ENCODE measurements at regions not wholly inside any gene's neighbourhood (a gene's known extent, or its start where the extent isn't known, plus 50 kb on each side); places are given as distances from the start of the nearest gene placed in this dataset.

DNA sequence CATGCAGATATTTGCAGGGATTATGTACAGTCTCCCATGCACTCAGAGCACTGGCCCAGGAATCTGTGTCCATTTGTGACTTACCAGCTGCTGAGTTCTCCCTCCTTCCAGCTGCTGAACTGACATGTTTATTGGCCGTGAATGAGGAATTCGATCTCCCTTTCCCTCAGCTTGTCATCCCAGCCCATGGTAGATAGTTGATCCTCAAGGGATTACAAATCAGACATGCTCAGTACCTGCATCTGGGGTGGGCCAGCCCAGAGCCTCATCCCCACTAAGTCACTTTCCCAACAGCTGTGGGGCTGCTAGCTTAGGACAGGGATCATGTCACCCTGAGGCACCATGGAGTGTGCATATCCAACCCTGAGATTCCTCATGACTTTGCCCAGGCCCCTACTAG is 1284.9 kb upstream of the LRRTM1 start:
- DNase-seq = no peak

DNA sequence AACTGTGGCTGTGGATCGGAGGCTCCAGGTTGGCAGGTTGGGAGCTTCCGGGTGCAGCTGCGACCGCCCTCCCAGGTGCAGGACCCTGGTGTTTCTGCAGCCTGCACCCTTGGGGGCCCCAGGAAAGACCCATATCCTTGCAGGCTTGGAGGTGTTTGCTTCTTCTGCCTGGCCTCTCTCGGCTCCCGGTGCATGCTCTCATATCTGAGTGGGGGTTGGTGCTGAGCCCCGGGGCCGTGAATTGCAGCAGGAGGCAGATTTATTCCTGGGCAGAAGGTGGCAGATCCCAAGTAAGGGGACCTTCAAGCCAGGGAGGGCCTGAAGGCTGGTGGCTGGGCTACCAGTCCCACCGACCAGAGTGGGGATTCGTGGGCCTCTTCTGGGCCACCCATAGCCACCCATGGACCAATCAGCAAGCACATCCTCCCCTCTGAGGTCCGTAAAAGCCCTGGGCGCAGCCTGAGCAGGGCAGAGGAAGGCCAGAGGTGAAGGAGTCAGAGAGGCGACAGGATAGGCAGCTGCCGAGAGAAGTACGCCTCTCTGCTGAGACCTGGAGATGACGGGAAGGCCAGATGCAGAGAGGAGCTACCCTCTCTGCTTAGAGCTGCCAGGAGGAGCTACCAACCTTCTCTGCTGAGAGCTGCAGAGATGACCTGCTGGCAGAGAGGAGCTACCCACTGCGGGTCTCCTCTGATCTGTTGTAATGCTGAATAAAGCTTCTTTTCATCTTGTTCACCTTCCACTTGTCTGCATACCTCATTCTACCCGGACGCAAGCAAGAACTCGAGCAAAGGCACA is 1279.0 kb upstream of the LRRTM1 start:
- no peak for DNase-seq

DNA sequence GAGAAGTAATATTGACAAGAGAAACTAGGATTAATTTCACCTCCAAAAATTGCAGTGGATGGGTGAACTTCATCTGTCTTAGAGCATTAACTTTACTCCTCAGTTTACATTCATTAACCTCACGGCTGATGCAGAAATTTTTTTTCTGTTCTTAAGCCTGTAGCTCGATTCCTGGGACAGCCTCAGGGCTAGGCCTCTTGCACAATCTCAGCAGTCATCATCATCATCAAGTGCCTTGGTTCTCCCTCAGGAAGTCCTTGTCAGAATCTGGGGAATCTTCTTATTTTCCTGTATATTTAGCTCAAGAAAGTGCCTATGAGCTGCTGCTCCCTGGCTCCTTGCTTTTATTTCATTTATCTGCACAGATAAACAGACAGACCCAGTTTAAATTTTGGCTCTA is 1272.2 kb upstream of the LRRTM1 start:
- no peak for DNase-seq

DNA sequence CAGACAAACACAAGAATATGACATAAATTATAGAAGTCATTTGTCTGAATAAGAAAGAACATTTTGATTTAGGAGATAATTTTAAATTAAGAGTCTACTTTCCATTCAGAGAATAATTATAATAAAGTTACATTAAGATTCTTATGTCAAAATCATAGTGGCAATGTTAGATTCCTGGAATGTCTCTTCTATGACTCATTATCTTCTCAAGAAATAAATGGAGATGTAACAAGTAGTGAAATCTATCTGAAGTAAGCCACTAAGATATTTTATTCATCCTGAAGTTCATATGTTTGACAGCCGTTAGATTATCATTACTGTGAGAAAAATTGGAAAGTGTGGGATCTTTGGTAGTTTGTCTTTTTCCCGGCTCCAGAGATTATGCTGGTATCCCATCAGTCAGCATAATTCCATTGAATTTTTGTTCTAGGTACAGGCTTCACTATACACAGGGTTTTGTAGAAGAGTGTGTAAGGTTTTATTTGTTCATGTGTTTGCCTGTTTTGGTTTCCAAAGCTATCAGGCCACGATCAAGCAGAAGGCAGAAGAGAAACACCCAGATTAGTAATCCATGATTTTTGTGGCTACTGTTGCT is 1246.6 kb upstream of the LRRTM1 start:
- DNase-seq = no peak

DNA sequence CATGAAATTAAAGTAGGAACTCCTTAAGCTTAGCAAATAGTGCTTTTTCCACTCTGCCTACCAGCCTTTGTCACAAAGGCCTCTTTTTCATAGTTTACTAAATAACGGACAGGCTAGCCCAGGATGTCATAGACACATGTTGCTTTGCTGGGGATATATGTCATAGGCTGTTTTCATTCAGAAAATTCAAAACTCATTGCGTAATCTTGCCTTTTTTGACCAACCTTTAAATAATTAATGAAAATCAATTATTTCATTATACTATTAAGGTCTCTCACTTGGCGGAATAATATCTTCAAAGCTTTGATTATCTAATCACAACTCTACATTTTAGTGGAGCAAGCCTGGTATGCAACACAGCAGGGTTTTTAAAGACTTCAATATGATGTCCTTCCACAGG is 1245.7 kb upstream of the LRRTM1 start:
- no peak for DNase-seq

DNA sequence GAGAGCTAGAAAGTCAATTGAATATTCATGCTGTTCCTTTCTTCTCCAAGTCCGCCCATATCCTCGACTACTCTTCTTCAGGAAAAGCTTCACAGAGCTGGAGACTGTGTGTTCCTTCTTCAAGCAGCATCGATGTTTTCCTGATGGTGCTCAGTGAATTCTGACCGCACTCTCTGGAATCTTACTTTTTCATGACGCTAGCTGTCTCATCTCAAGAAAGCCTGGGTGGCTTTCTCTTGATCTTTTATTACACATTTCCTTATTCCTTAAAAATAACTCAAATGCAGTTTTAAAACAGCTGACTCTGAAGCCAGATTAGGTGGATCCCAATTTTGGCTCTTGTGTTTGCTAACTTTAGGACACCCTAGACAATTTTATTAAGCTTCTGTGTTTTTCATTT is 1245.1 kb upstream of the LRRTM1 start:
- DNase-seq = no peak

DNA sequence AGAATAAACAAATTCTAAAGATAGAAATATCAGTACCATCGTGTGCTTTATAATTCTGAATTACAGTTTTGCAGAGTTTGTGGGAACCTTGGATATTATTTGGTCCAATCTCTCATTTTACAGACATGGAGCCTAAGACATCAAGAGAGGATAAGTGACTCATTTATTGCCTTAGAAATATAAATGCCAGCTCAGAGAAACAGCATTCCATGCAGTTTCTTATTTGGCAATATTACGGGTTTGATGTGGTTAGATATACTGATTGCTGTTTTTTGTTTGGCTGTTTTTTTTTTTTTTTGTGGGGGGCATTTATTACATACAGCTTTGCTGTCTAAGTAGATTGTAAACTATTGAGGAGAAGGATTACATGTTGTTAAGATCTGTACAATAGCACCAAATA is 1241.1 kb upstream of the LRRTM1 start:
- DNase-seq = no peak

DNA sequence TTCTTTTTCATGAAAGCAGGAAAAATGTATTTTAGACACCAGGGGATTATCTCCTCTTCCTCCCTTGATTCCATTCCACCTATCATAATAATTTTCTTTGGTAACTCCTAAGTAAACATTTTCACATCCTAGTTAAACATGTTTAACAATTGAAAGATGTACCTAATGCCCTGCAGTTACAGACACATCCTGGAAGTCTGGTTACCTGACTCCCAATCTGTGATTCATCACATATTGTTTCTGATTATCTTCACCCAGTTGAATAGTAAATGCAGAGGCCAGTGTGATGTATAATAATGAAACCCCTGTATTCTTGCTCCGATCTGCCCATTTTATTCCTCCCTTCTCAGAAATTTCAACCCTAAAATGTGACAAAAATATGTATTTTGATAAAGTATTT is 1237.6 kb upstream of the LRRTM1 start:
- no peak for DNase-seq

DNA sequence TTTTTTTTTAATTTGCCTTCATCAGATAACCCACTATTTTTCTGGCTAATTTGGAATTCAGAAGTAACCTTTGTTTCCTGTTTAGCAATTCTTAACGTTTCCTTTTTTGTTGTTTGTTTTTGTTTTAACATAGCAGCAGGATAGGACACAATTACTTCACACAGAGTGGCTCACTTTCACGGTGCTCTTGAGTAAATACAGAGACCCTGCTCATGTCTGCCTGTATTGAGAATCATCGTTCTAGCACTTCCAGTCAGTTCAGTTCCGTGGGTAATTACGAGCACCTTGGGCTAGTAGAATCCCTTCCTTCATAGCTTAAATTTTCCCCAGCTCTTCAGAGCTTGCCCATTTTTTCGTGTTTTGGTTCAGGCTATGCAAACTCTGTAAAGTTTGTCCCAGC is 1225.4 kb upstream of the LRRTM1 start:
- DNase-seq = no peak

DNA sequence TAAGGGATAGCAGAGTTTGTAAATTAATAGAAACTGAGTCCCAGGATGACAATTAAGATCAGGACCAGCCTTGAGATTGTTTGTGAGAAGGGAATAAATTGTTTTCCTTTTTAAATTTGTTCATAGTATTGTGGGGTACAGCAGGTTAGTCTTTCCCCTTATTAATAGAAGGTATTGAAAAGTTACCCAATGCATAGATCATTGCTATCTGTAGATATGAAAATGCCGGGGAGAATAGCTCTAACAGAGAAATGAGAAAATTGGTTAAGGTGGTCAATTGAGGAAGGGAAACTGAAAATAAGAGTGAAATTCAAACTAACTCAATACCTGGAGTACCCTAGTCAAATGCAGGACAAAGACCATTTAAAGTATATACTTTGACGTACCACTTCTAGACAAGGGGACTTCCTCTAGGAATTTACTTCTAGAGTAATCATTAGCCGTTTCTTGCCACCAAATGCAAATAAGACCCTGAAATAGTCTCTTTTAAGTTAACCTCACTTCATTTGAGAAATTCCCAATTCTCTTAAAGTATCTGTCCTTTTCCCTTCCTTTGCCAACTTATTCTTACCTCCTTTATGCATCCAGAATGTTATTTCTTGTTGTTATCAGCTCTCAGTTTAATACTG is 1224.4 kb upstream of the LRRTM1 start:
- no peak for DNase-seq

DNA sequence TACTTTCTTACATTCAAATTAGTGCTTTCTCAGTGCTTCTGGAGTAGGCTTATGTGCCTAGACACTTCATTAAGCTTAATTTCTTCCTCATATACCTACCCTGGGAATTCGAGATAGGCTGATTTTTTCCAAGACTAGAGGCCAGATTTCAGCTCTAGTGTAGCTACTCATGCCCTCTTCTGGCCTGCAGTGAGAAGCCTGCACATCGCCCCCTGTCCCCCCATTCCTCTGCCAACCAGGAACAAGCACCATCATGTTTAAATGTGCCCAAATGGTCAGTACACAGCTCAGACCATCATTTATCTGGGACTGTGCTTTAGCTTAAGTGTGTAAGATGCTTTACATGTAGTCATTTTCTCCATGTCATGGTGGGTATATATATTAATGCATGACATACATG is 1218.8 kb upstream of the LRRTM1 start:
- no peak for DNase-seq

DNA sequence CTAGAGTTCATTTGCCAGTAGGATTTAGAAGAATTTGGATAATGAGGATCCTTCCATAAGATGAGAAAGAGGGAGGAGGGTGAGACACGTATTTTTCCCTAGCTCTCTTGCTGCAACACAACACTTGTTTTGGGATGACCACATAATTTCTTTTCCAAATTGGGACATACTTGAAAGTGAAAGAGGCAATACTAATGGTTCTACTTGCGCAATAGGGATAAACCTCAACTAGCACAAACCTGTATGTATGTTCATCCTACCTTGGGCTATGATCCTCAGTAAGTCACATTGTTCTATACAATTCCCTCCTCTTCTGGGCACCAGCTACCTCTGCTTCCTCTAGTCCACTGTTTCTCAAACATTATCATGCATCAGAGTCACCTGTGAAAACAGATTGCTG is 1208.8 kb upstream of the LRRTM1 start:
- no peak for DNase-seq

DNA sequence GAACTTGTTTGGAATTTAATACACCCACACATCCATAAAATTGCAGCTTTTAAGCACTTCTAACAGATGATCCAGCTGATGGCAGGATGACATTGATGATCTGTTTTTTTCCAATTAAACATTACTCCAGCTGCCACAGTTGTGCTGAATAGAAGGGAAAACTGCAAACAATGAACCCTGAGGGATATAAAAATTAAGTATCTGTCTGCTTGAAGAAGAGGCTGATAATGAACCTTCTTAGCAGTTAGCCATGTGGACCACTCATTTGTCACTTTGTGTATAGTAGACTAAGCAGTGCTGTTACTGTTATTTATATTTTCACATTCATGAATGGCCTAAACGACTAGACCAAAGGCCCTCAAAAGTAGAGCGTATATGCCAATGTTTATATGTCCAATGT is 1201.0 kb upstream of the LRRTM1 start:
- DNase-seq = peak; percentile 11

DNA sequence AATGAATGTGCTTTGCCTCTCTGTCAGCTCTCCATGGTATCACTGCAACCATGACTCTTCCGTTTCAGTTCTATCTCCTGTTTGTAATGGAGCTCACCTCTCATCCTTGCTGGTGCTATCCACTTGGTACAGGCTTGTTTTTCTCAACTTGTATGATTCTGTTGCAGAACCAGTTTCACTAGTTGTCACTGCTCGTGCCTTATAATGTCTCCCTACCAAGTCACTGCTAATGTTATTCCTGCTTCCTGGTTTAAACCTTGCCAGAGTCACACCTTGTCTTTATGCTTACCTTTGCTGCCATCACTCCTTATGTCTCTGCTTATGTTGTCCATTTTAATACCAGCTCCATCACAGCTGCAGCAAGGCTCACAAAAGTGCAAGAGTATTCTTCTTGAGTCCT is 1191.0 kb upstream of the LRRTM1 start:
- DNase-seq = no peak

DNA sequence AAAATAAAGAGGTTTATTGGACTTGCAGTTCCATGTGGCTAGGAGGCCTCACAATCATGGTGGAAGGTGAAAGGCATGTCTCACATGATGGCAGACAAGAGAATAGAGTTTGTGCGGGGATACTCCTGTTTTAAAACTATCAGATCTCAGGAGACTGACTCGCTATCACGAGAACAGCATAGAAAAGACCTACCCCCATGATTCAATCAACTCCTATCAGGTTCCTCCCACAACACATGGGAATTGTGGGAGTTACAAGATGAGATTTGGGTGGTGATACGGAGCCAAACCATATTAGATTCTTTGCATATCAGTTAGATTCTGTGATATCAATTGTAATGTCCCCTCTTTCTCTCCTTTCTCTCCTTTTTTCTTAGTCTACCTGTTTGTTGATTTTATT is 1178.7 kb upstream of the LRRTM1 start:
- no peak for DNase-seq

DNA sequence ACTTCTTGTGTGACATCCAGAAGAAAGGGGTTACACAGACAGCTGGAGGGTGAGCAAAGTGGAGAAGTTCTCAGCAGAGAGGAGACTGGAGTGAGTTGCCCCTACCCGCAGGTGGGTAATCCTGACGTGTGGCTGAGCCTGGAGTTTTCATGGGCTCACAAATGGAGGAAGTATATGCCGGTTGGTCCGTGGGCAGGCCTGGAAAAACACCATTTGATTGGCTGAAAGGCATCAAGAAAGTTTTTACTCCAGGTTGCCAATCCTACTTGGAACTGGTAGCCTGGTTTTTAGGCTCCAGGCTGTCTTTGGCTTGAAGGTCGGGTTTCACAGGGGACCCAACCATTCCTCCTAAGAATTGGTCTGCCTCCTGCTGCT is 1177.4 kb upstream of the LRRTM1 start:
- DNase-seq = peak; percentile 51

DNA sequence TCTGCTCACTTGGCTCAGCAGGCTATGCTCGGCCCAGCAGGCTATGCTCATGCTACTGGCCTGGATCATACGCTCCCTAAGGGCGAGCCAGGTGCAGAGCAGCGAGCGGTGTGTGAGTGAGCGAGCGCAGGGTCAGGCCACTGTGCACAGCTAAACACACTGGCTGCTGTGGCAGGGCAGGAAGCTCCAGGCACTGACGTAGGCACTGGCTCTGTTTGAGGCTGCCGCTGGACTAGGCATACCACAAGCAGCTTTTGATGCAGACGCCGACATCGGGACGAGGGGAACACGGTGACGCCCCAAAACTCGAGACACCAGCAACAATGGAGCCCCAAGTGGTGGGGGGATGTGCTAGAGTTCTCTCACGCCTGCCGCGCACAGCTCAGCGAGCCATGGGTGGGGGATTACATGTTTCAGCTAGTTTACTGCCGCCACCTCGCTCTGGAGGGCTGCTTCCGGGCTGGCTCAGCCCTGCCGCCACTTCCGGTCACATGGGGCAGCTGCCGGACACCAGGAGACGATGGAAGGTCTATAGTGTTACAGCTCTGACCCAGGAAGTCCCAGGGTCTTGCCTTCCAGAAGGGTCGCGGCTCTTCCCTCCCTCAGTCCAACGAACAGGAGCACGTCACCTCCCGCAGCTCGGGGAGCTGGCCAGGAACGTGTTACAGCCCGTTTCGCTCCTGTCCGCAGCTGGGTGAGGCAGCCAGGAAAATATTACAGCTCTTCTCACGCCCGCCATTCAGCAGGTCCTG is 1176.9 kb upstream of the LRRTM1 start:
- DNase-seq = peak; percentile 78

DNA sequence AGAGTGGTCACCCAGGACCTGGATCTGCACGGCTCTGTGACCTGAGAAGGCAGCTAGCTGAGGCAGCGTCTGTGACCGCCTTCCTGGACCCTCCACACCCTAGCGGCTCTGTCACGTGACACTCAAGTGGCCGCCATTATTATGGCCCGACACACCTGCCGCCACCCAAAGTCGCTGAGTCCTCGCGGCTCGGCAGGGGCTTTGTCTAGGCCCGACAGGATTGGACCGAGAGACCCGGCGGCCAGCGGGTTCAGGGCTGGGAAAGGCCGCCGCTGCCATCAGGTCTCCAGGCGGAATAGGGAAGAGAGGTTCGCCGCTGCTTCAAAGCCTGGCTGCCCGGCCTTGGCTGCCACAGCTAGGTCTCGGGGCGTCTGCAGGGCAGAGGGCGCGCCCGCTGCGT is 1162.5 kb upstream of the LRRTM1 start:
- no peak for DNase-seq

DNA sequence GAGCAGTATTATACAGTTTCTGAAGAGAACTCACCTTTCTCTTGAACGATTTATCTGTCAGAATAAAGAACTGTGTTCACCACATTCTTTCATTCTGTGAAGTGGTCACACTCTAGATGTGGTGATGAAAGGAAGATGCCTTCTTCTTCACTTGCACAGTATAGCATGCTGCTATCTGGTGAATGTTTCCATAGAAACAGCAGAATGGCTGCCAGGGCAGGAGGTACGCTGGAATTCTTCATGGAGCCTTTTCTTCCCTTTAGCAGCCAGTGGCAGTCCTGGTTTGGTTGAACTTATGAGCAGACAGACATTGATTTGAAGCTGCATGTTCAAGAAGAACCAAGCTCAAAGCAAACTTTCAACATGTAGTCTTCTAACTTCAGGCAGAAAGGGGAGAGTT is 1157.9 kb upstream of the LRRTM1 start:
- DNase-seq = no peak

DNA sequence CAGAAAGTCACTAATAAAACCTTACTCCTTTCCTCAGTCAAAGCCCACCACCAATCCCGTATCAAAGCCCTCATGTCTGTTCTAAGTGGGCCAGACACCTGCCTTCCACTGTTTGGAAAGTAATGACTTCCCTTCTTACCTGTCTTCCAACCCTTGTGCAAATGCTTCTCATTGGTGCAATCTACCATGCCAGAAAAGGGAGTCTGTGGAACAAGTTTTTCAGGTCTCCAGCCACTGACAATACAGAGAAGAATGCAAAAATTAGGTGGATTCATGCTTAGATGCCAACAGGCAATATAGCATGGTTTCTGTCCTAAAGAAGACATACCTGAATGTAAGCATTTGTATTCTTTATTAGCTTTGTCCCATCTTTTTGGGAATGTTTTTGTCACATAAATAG is 1140.6 kb upstream of the LRRTM1 start:
- DNase-seq = no peak

DNA sequence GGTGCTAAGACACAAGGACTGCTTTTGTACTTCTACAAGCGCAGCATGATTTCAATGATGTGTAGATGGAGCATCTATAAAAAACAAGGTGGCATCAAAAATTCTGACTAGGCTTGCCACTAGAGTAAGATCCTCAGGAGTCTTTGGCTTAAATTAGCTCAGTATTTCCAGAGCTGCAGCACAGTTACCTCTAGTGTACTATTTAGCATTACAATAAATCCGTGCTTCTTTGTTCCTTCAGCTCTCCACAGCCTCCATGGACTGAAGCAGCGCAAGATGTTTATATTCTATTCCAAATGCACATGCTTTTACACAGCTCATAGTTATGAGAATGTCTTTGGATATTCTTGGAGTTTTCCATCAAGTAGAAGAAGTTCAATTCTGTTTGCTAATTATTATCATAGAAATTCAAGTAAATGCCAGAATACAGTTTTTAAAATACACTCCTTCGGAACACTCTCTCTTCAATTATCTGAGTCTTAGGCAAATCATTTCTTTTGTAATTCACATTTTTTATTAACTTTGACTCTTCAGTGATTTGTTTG is 1133.0 kb upstream of the LRRTM1 start:
- no peak for DNase-seq

DNA sequence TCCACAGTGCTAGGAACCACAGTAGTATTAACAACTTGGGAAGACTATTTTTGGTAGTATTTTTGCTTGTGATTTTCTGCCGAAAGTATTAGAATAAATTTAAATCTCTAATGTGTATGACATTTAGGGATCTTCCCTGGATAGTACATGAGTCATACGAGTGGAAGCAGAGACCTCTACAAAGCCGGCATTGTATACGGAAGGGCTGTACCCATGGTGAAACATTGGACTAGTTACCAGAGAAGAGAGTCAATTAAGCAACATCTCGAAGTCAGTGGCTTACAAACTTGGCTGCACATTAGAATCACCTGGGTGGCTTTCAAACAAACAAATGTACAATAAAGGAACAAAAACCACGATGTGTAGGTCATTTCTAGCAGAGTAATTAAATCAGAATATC is 1131.7 kb upstream of the LRRTM1 start:
- DNase-seq = no peak

DNA sequence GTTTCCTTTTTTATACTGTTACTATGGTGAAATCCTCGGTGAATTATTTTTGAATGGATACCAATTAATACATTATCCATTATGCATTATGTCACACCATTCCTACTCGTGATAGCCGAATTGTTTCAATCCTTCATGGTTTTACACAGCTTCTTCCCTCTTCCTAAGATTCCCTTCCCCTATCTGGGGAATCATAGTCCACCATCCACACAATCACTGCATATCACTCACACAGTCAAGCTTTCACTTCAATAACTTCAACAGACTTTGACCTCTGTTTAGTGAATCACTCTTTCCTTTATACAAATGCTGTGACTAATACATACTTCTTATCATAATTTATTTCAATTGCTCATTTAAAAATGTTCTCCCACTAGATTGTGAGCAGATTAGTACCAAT is 1108.1 kb upstream of the LRRTM1 start:
- DNase-seq = no peak

DNA sequence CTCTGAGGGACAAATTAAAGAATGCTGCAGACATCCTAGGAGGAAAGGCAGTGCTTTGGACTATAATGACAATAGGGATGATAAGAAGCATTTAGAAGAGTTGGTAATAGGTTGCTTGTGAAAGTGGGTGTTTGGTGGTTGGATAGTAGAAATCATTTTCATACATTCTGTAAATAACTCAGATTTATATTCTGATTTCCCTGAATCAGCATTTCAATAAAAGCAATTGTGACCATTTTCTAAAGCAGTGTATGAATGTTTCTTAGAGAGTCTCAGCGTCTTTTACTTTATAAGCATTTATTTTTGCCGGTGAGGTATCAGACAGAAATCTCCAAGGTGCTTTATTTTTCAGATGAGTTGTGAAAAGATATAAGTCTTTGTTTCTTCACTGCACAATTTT is 1099.0 kb upstream of the LRRTM1 start:
- no peak for DNase-seq

Data from NCI-H1694 (cell line).